ENCODE measurements at regions not wholly inside any gene's neighbourhood (a gene's known extent, or its start where the extent isn't known, plus 50 kb on each side); places are given as distances from the start of the nearest gene placed in this dataset.

- Histone ChIP-seq H3K9me3 (no peaks in the 10 kb centered on the region), H3K36me3 (no peaks in the 10 kb centered on the region), H3K27me3 (no peaks in the 10 kb centered on the region), H3K4me3 (no peak overlapping the region), H3K27ac (no peak overlapping the region), H3K4me1 (no peaks in the 10 kb centered on the region)
- TF ChIP-seq POLR2A (IDR thresholded peaks at IDR 0.05) = no peak
- TF ChIP-seq, protein P1, sequence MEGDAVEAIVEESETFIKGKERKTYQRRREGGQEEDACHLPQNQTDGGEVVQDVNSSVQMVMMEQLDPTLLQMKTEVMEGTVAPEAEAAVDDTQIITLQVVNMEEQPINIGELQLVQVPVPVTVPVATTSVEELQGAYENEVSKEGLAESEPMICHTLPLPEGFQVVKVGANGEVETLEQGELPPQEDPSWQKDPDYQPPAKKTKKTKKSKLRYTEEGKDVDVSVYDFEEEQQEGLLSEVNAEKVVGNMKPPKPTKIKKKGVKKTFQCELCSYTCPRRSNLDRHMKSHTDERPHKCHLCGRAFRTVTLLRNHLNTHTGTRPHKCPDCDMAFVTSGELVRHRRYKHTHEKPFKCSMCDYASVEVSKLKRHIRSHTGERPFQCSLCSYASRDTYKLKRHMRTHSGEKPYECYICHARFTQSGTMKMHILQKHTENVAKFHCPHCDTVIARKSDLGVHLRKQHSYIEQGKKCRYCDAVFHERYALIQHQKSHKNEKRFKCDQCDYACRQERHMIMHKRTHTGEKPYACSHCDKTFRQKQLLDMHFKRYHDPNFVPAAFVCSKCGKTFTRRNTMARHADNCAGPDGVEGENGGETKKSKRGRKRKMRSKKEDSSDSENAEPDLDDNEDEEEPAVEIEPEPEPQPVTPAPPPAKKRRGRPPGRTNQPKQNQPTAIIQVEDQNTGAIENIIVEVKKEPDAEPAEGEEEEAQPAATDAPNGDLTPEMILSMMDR (IDR thresholded peaks at IDR 0.05) = no peak
- intact Hi-C loops (cut with DNase I) = no loop called here
- 50 to 58% methylated on average over 2 of the region's 2 CpGs for WGBS, 2 donors
- no peak for DNase-seq
Measured at GRCh38 chr2:156046900-156047299, 285.6 kb downstream of the NR4A2 start.

GRCh38 chr2:156042895-156043294, 289.6 kb downstream of the NR4A2 start:
- no peaks in the 10 kb centered on the region for H3K9me3 ChIP-seq
- intact Hi-C loops (cut with DNase I) = no loop called here
- DNase-seq = no peak
- no peaks in the 10 kb centered on the region for H3K36me3 ChIP-seq
- H3K27ac ChIP-seq = no peak overlapping the region
- no peak overlapping the region for H3K4me3 ChIP-seq
- no peak for TF ChIP-seq POLR2A (IDR thresholded peaks at IDR 0.05)
- TF ChIP-seq, protein P1 (IDR thresholded peaks at IDR 0.05) = no peak
- no peaks in the 10 kb centered on the region for H3K27me3 ChIP-seq
- no peaks in the 10 kb centered on the region for H3K4me1 ChIP-seq

DNA sequence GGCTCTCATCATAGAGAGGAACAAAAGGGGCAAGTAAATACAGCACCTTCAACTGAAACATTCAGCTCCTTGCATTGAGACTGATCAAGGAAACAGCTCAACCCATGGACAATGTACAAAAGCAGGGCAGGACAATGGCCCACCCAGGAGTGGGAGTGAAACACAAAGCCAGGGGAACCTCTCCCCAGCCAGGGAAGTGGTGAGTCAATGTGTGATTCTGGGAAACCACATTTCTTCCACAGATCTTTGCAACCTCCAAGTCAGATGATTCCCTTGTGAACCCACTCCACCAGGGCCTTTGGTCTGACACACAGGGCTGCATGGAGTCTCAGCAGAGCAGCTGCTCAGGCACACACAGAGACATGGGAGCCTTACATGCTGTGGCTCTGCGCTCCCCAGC, 294.5 kb downstream of the NR4A2 start:
- H3K9me3 ChIP-seq = no peaks in the 10 kb centered on the region
- no peak for DNase-seq
- WGBS, 2 donors = no CpG with 5 or more reads among the region's 1 CpG
- intact Hi-C loops (cut with DNase I) = no loop called here
- TF ChIP-seq POLR2A (IDR thresholded peaks at IDR 0.05) = no peak
- TF ChIP-seq, protein P1 (IDR thresholded peaks at IDR 0.05) = no peak
- no peaks in the 10 kb centered on the region for H3K27me3 ChIP-seq
- no peaks in the 10 kb centered on the region for H3K4me1 ChIP-seq
- no peak overlapping the region for H3K27ac ChIP-seq
- no peak overlapping the region for H3K4me3 ChIP-seq
- no peaks in the 10 kb centered on the region for H3K36me3 ChIP-seq

DNA sequence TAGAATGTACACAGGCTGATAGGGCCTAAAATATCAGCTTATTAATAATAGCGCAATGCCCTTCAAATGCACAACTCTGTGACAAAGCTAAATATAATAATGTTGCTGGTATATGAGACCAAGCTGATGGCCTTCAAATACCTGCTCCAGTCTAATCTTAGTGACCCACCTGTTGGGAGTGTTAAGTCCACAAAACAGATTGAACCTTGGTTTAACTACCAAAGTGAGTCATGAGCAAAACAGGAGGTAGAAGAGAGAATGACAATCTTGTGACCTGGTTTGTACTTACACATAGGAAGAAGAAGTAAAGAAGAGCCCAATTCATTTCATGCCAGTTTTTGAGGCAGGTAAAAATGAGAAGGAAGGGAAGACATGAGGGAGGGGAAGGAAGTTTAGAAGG, 295.0 kb downstream of the NR4A2 start:
- WGBS, 2 donors = 88 to 96% methylated on average over 1 of the region's 1 CpG
- intact Hi-C loops (cut with DNase I) = no loop called here

GRCh38 chr2:156031121-156031520, 301.4 kb downstream of the NR4A2 start:
- intact Hi-C loops (cut with DNase I) = no loop called here
- TF ChIP-seq, protein P1 (IDR thresholded peaks at IDR 0.05) = no peak
- no peak for TF ChIP-seq POLR2A (IDR thresholded peaks at IDR 0.05)
- no peaks in the 10 kb centered on the region for H3K4me1 ChIP-seq
- no peak for DNase-seq
- no peaks in the 10 kb centered on the region for H3K27me3 ChIP-seq
- 67 to 84% methylated on average over 3 of the region's 3 CpGs for WGBS, 2 donors
- H3K9me3 ChIP-seq = no peaks in the 10 kb centered on the region
- no peaks in the 10 kb centered on the region for H3K36me3 ChIP-seq
- no peak overlapping the region for H3K4me3 ChIP-seq
- H3K27ac ChIP-seq = no peak overlapping the region

More for the DNA sequence above, 295.0 kb downstream of the NR4A2 start:
- Histone ChIP-seq H3K36me3 (no peaks in the 10 kb centered on the region), H3K27ac (no peak overlapping the region), H3K27me3 (no peaks in the 10 kb centered on the region), H3K4me3 (no peak overlapping the region), H3K9me3 (no peaks in the 10 kb centered on the region), H3K4me1 (no peaks in the 10 kb centered on the region)
- DNase-seq = no peak
- TF ChIP-seq, protein P1 (IDR thresholded peaks at IDR 0.05) = no peak
- TF ChIP-seq POLR2A (IDR thresholded peaks at IDR 0.05) = no peak
